B cell (primary cell): ENCODE measurements at regions not wholly inside any gene's neighbourhood (a gene's known extent, or its start where the extent isn't known, plus 50 kb on each side); places are given as distances from the start of the nearest gene placed in this dataset.

Source experiments
- ATAC-seq: fragments of 200-7000 bp; cut with Tn5 transposase; one replicate; pipeline ENCODE4 v1.10.0; 2021; ENCODE audit warnings: low read depth, mild to moderate bottlenecking, moderate number of reproducible peaks, moderate library complexity
- CTCF ChIA-PET: fragments of 350-600 bp; sonication (Branson Sonifier 250); formaldehyde crosslinking; loops from one replicate; lab custom pipeline; 2021; ENCODE audit warnings: antibody characterized with exemption, inconsistent platforms; lab: Charles Lee
- POLR2A ChIA-PET: fragments of 350-600 bp; sonication (Branson Sonifier 250); formaldehyde crosslinking; loops from one replicate; lab custom pipeline; 2021; ENCODE audit warnings: antibody characterized with exemption; lab: Charles Lee
- DNase-seq: peaks from one replicate; pipeline ENCODE4 v3.0.0; 2013
- H2AFZ ChIP-seq: 2 replicates; pipeline ENCODE4 v1.6.1; 2012; ENCODE audit warnings: mild to moderate bottlenecking, low read depth, low read length; ENCODE audit not compliant: insufficient read depth, poor library complexity, severe bottlenecking
- H3K27ac ChIP-seq, 2 donors: 1 replicate in 1 of 2; 2 replicates in 1 of 2; pipeline ENCODE4 v1.5.1; 2012 to 2013; ENCODE audit warnings: low read length in 2 of 2, mild to moderate bottlenecking in 2 of 2, moderate library complexity in 1 of 2
- H3K27me3 ChIP-seq, 4 experiments: fragments of 200-600 bp in 1 of 4; sonication (generic) in 1 of 4; replicated peaks in 1 of 4; 1 replicate in 2 of 4; 2 replicates in 2 of 4; pipeline versions ENCODE4 v1.6.1 to v1.7.0; 2013 to 2016; ENCODE audit warnings: low read length in 3 of 4, mild to moderate bottlenecking in 2 of 4, mixed read lengths in 1 of 4, moderate library complexity in 1 of 4; ENCODE audit not compliant: insufficient read depth in 4 of 4, control insufficient read depth in 3 of 4; ENCODE audit errors: control extremely low read depth in 1 of 4
- H3K36me3 ChIP-seq, 2 experiments: replicated peaks in 1 of 2; 1 replicate in 1 of 2; 2 replicates in 1 of 2; pipeline versions ENCODE4 v1.6.1 to v1.7.1; 2013; ENCODE audit warnings: low read length in 1 of 2; ENCODE audit not compliant: insufficient read depth in 2 of 2, control insufficient read depth in 1 of 2; ENCODE audit errors: control extremely low read depth in 1 of 2, extremely low read depth in 1 of 2
- H3K4me1 ChIP-seq, 2 donors: fragments of 200-600 bp in 1 of 2; sonication (generic) in 1 of 2; 1 replicate in 1 of 2; 2 replicates in 1 of 2; pipeline versions ENCODE4 v1.5.1 to v1.6.1; 2013 to 2017; ENCODE audit warnings: low read length in 2 of 2; ENCODE audit not compliant: control insufficient read depth in 2 of 2, insufficient read depth in 2 of 2
- H3K4me2 ChIP-seq: replicated peaks from 2 replicates; pipeline ENCODE3; 2012; ENCODE audit warnings: mild to moderate bottlenecking, low read depth, low read length; ENCODE audit not compliant: poor library complexity, severe bottlenecking
- H3K4me3 ChIP-seq, 5 experiments: fragments of 200-600 bp in 1 of 5; sonication (generic) in 1 of 5; 1 replicate in 3 of 5; 2 replicates in 2 of 5; pipeline versions ENCODE4 v1.5.1 to v1.7.0; 2011 to 2016; ENCODE audit warnings: low read length in 4 of 5, mild to moderate bottlenecking in 4 of 5, low read depth in 2 of 5, control low read depth in 1 of 5, moderate library complexity in 1 of 5; ENCODE audit not compliant: insufficient read depth in 1 of 5; ENCODE audit errors: control extremely low read depth in 1 of 5, extremely low read depth in 1 of 5
- H3K79me2 ChIP-seq: fragments of 200-600 bp; sonication (generic); one replicate; pipeline ENCODE4 v1.6.0; 2016; ENCODE audit warnings: low read length; ENCODE audit not compliant: control insufficient read depth, insufficient read depth
- H3K9ac ChIP-seq: fragments of 200-600 bp; sonication (generic); 2 replicates; pipeline ENCODE4 v1.6.1; 2017; ENCODE audit warnings: mild to moderate bottlenecking, low read length, moderate library complexity
- H3K9me3 ChIP-seq, 3 donors: one replicate each; pipeline versions ENCODE4 v1.6.1 to v1.7.1; 2013; ENCODE audit warnings: low read length in 2 of 3; ENCODE audit not compliant: control insufficient read depth in 2 of 3, insufficient read depth in 1 of 3; ENCODE audit errors: control extremely low read depth in 1 of 3
- H4K20me1 ChIP-seq: 2 replicates; pipeline ENCODE4 v1.6.0; 2012; ENCODE audit warnings: mild to moderate bottlenecking, low read length; ENCODE audit not compliant: insufficient read depth, control insufficient read depth, poor library complexity, severe bottlenecking
- H3K27ac Mint-ChIP-seq: one replicate; pipeline ENCODE4 v1.8.0; 2021; ENCODE audit warnings: mixed read lengths
- H3K27me3 Mint-ChIP-seq: one replicate; pipeline ENCODE4 v1.8.0; 2021; ENCODE audit warnings: mixed read lengths
- H3K4me1 Mint-ChIP-seq: one replicate; pipeline ENCODE4 v1.8.0; 2021; ENCODE audit warnings: mixed read lengths
- H3K4me3 Mint-ChIP-seq: one replicate; pipeline ENCODE4 v1.8.0; 2021; ENCODE audit warnings: mixed read lengths
- H3K9me3 Mint-ChIP-seq: one replicate; pipeline ENCODE4 v1.8.0; 2022; ENCODE audit warnings: mixed read lengths; ENCODE audit not compliant: insufficient read depth
- CTCF ChIP-seq: fragments of 200-600 bp; IDR thresholded peaks from one replicate; pipeline ENCODE4 v1.8.0; 2022; ENCODE audit warnings: antibody characterized with exemption, mild to moderate bottlenecking
- EZH2 ChIP-seq: IDR thresholded peaks from 2 replicates; pipeline ENCODE4 v1.6.1; 2012; ENCODE audit warnings: borderline replicate concordance, low read depth, mild to moderate bottlenecking, moderate library complexity, low read length; ENCODE audit not compliant: insufficient read depth, poor library complexity, severe bottlenecking
- WGBS: methylation state at CpG from one replicate; pipeline ENCODE4 v1.1.5; 2013; ENCODE audit warnings: missing lambda C conversion rate; ENCODE audit not compliant: insufficient coverage; 5-methylcytosine and 5-hydroxymethylcytosine counted together
- intact Hi-C: fragments of 100-400 bp; cut with micrococcal nuclease; formaldehyde crosslinking; loops from one replicate; pipeline ENCODE4 v1.10.0; 2022

DNA sequence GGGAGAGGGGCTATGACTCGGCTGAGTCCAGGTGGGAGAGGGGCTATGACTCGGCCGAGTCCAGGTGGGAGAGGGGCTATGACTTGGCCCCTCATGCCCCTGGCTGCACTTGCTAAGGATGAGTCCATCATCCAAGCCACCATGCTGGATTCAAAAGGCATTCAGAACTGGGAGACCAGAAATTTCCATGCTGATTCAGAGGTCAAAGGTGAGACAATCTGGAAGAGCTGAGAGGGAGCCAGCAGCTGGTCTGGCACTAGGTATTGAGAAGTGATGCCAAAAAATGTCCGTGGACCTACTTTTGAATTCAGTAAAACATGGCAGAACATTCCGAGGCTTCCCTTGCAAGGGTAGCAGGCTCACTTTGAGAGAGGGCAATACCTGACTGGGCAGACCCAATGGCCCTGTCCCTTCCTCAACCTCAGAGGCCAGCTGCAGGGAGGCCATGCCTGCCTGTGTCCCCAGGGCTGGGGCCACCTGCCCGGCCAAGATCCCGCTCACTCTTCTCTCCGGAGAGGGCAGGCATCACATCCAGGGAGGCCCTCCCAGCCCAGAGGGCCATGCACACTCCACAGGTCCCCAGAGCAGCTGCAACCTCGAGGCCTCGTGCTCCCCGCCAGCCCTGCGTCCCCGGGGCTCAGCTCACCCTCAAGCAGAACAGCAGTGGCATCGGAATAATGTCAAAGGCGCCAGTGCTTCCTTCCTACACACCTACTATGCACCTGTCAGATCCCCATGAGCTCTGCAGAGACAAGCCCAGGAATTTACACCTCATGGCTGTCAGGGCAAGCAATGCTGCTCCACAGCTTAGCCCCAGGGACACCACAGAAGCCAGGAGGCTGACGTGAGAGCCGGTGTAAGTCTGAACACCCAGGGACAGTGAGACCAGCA lies 80.2 kb upstream of the GPC1 start:
- H3K27ac ChIP-seq: no peak overlapping the region
- TF ChIP-seq CTCF: no peak
- no peak for TF ChIP-seq EZH2
- ATAC-seq (no peak), DNase-seq (no peak)
- no peak overlapping the region for H2AFZ ChIP-seq
- peaks cover 0 to 25% (median 0%) of the 10 kb centered on the region in 3 donors for H3K9me3 ChIP-seq
- Mint-ChIP-seq H3K4me1 (no peaks in the 10 kb centered on the region), H3K4me3 (no peak overlapping the region), H3K27ac (no peak overlapping the region), H3K27me3 (peaks cover 6% of the 10 kb centered on the region), H3K9me3 (no peaks in the 10 kb centered on the region)
- intact Hi-C loops: no loop called here
- H3K4me3 ChIP-seq: no peak overlapping the region
- ChIA-PET CTCF (no interaction called here), POLR2A (no interaction called here)
- WGBS: 91% methylated on average over 16 of the region's 17 CpGs
- no peak overlapping the region for H3K4me2 ChIP-seq
- H3K27me3 ChIP-seq: no peaks in the 10 kb centered on the region
- H3K79me2 ChIP-seq: no peaks in the 10 kb centered on the region
- no peaks in the 10 kb centered on the region for H4K20me1 ChIP-seq
- no peaks in the 10 kb centered on the region for H3K36me3 ChIP-seq
- H3K9ac ChIP-seq: no peak overlapping the region
- no peaks in the 10 kb centered on the region for H3K4me1 ChIP-seq

GRCh38 chr2:240355962-240356361 lies 79.5 kb upstream of the GPC1 start:
- Histone ChIP-seq H3K36me3 (no peaks in the 10 kb centered on the region), H3K4me2 (no peak overlapping the region), H3K9me3 (peaks cover 0 to 27% (median 3%) of the 10 kb centered on the region in 3 donors), H3K27ac (no peak overlapping the region), H2AFZ (no peak overlapping the region), H3K4me3 (no peak overlapping the region), H3K4me1 (no peaks in the 10 kb centered on the region), H3K79me2 (no peaks in the 10 kb centered on the region), H3K27me3 (no peaks in the 10 kb centered on the region), H3K9ac (no peak overlapping the region), H4K20me1 (no peaks in the 10 kb centered on the region)
- POLR2A ChIA-PET: no interaction called here
- ATAC-seq (no peak), DNase-seq (no peak)
- H3K4me1 Mint-ChIP-seq: no peaks in the 10 kb centered on the region
- peaks cover 3% of the 10 kb centered on the region for H3K9me3 Mint-ChIP-seq
- CTCF ChIA-PET: no interaction called here
- peaks cover 6% of the 10 kb centered on the region for H3K27me3 Mint-ChIP-seq
- intact Hi-C loops: no loop called here
- WGBS: 88% methylated on average over 12 of the region's 17 CpGs
- no peak overlapping the region for H3K4me3 Mint-ChIP-seq
- no peak overlapping the region for H3K27ac Mint-ChIP-seq
- TF ChIP-seq CTCF (no peak), EZH2 (no peak)
